ENCODE measurements at regions not wholly inside any gene's neighbourhood (a gene's known extent, or its start where the extent isn't known, plus 50 kb on each side); places are given as distances from the start of the nearest gene placed in this dataset.
"Not testable (repeated sequence)": the region's sequence is repeated elsewhere in the genome, so short reads cannot be mapped to it uniquely, and the experiment has no call there.

DNA sequence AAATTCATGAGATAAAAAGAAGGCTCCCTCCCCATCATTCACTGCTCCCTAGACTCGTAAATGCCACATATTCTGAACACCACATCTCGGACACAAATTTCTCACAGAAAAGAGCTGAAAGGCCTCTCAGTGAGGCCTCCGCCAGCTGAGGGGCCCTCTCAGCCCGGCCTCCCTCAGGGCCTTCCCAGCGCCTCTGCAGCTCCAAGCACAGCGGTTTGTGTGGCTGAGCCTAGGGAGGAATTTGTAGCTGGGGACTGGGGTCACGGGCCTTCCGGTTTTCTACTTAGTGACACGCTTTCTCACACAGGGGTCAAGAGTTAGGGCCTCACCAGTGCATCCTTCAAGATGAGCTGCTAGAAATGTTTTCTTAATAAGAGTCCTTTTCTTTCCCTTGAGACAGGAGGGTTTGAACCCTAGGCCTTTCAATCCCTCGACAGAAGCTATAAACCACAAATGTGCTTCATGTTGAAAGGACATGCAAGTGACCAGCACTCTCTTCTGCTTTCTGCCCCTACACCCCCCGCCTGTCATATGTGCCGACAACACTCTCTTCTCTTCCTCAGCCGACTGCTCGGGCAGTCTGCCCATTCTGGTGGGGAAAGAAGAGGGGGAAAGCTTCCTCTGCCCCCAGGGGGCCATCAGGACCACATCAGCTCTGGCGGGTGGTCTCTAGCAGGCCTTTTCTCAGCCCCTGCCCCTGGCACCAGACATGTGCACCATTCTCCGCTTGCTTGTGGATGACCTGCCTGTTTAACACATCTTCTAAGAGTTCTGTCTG is 104.9 kb downstream of the CHIC2 start:
- Histone ChIP-seq H3K36me3 (ENCODE audit: control insufficient read depth in 2 of 2, insufficient read depth in 2 of 2, low read length in 1 of 2) (no peaks in the 10 kb centered on the region), H3K4me1 (ENCODE audit: control insufficient read depth in 2 of 2, insufficient read depth in 2 of 2, low read length in 2 of 2) (no peaks in the 10 kb centered on the region), H3K27ac (ENCODE audit: low read depth in 1 of 2, low read length in 1 of 2) (no peak overlapping the region), H3K4me3 (ENCODE audit: low read length in 2 of 2) (no peak overlapping the region), H3K27me3 (ENCODE audit: control insufficient read depth in 2 of 2, insufficient read depth in 1 of 2, low read length in 1 of 2) (no peaks in the 10 kb centered on the region), H3K9me3 (ENCODE audit: control insufficient read depth in 2 of 2, insufficient read depth in 1 of 2, low read length in 1 of 2) (no peaks in the 10 kb centered on the region)
- WGBS, result 97% methylated on average over 16 of the region's 16 CpGs
- no peak for DNase-seq (ENCODE audit: low read depth in 6 of 9, low spot score in 9 of 9)

DNA sequence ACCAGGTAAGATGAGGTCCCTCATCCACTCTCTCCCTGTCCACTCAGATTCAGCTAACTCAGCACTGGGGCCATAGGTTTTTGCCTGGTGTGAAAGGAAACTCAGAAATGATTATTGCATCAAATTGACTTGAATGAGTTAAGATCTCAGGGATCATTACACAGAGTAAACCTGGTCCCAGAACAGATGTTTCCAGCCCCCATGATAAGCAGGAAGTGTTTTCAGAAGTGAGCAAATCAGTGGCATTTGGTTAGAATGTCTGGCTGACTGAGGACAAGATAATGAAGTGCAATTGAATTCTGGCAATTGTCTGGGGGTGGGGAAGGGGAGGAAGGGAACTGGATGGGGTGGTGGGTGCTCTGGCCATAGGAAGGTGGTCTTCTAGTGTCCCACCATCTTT is 108.0 kb downstream of the CHIC2 start:
- Histone ChIP-seq H3K4me3 (ENCODE audit: low read length in 2 of 2) (no peak overlapping the region), H3K27ac (ENCODE audit: low read depth in 1 of 2, low read length in 1 of 2) (no peak overlapping the region), H3K36me3 (ENCODE audit: control insufficient read depth in 2 of 2, insufficient read depth in 2 of 2, low read length in 1 of 2) (no peaks in the 10 kb centered on the region), H3K4me1 (ENCODE audit: control insufficient read depth in 2 of 2, insufficient read depth in 2 of 2, low read length in 2 of 2) (no peaks in the 10 kb centered on the region), H3K27me3 (ENCODE audit: control insufficient read depth in 2 of 2, insufficient read depth in 1 of 2, low read length in 1 of 2) (no peaks in the 10 kb centered on the region), H3K9me3 (ENCODE audit: control insufficient read depth in 2 of 2, insufficient read depth in 1 of 2, low read length in 1 of 2) (no peaks in the 10 kb centered on the region)
- DNase-seq (ENCODE audit: low read depth in 6 of 9, low spot score in 9 of 9), result no peak

- 95% methylated on average over 5 of the region's 5 CpGs for WGBS
- H3K4me1 ChIP-seq (ENCODE audit: control insufficient read depth in 2 of 2, insufficient read depth in 2 of 2, low read length in 2 of 2), result no peaks in the 10 kb centered on the region
Measured at GRCh38 chr4:53956053-53956452, 108.4 kb downstream of the CHIC2 start.

GRCh38 chr4:53951414-53951813 is 113.0 kb downstream of the CHIC2 start:
- H3K27me3 ChIP-seq (ENCODE audit: control insufficient read depth in 2 of 2, insufficient read depth in 1 of 2, low read length in 1 of 2), result no peaks in the 10 kb centered on the region
- H3K4me1 ChIP-seq (ENCODE audit: control insufficient read depth in 2 of 2, insufficient read depth in 2 of 2, low read length in 2 of 2), result no peaks in the 10 kb centered on the region
- H3K4me3 ChIP-seq (ENCODE audit: low read length in 2 of 2), result no peak overlapping the region
- H3K36me3 ChIP-seq (ENCODE audit: control insufficient read depth in 2 of 2, insufficient read depth in 2 of 2, low read length in 1 of 2), result no peaks in the 10 kb centered on the region
- WGBS, result 96% methylated on average over 4 of the region's 4 CpGs
- H3K27ac ChIP-seq (ENCODE audit: low read depth in 1 of 2, low read length in 1 of 2), result no peak overlapping the region
- H3K9me3 ChIP-seq (ENCODE audit: control insufficient read depth in 2 of 2, insufficient read depth in 1 of 2, low read length in 1 of 2), result no peaks in the 10 kb centered on the region
- no peak for DNase-seq (ENCODE audit: low read depth in 6 of 9, low spot score in 9 of 9)

More at GRCh38 chr4:53956053-53956452, 108.4 kb downstream of the CHIC2 start:
- DNase-seq (ENCODE audit: low read depth in 6 of 9, low spot score in 9 of 9), result no peak
- no peaks in the 10 kb centered on the region for H3K27me3 ChIP-seq (ENCODE audit: control insufficient read depth in 2 of 2, insufficient read depth in 1 of 2, low read length in 1 of 2)
- no peaks in the 10 kb centered on the region for H3K9me3 ChIP-seq (ENCODE audit: control insufficient read depth in 2 of 2, insufficient read depth in 1 of 2, low read length in 1 of 2)
- no peak overlapping the region for H3K27ac ChIP-seq (ENCODE audit: low read depth in 1 of 2, low read length in 1 of 2)
- no peaks in the 10 kb centered on the region for H3K36me3 ChIP-seq (ENCODE audit: control insufficient read depth in 2 of 2, insufficient read depth in 2 of 2, low read length in 1 of 2)
- no peak overlapping the region for H3K4me3 ChIP-seq (ENCODE audit: low read length in 2 of 2)

- WGBS, result 94% methylated on average over 2 of the region's 2 CpGs
- H3K27ac ChIP-seq (ENCODE audit: low read depth in 1 of 2, low read length in 1 of 2), result no peak overlapping the region
- no peak overlapping the region for H3K4me3 ChIP-seq (ENCODE audit: low read length in 2 of 2)
- H3K9me3 ChIP-seq (ENCODE audit: control insufficient read depth in 2 of 2, insufficient read depth in 1 of 2, low read length in 1 of 2), result no peaks in the 10 kb centered on the region
- H3K27me3 ChIP-seq (ENCODE audit: control insufficient read depth in 2 of 2, insufficient read depth in 1 of 2, low read length in 1 of 2), result no peaks in the 10 kb centered on the region
- H3K4me1 ChIP-seq (ENCODE audit: control insufficient read depth in 2 of 2, insufficient read depth in 2 of 2, low read length in 2 of 2), result no peaks in the 10 kb centered on the region
- no peaks in the 10 kb centered on the region for H3K36me3 ChIP-seq (ENCODE audit: control insufficient read depth in 2 of 2, insufficient read depth in 2 of 2, low read length in 1 of 2)
- DNase-seq (ENCODE audit: low read depth in 6 of 9, low spot score in 9 of 9), result no peak
Measured at GRCh38 chr4:53943345-53944085, 120.9 kb downstream of the CHIC2 start.

GRCh38 chr4:53942712-53943111 is 121.7 kb downstream of the CHIC2 start:
- no peak for DNase-seq (ENCODE audit: low read depth in 6 of 9, low spot score in 9 of 9)
- H3K27ac ChIP-seq (ENCODE audit: low read depth in 1 of 2, low read length in 1 of 2), result no peak overlapping the region
- WGBS, result 88% methylated on average over 3 of the region's 3 CpGs
- H3K36me3 ChIP-seq (ENCODE audit: control insufficient read depth in 2 of 2, insufficient read depth in 2 of 2, low read length in 1 of 2), result no peaks in the 10 kb centered on the region
- H3K9me3 ChIP-seq (ENCODE audit: control insufficient read depth in 2 of 2, insufficient read depth in 1 of 2, low read length in 1 of 2), result no peaks in the 10 kb centered on the region
- H3K4me3 ChIP-seq (ENCODE audit: low read length in 2 of 2), result no peak overlapping the region
- no peaks in the 10 kb centered on the region for H3K27me3 ChIP-seq (ENCODE audit: control insufficient read depth in 2 of 2, insufficient read depth in 1 of 2, low read length in 1 of 2)
- no peaks in the 10 kb centered on the region for H3K4me1 ChIP-seq (ENCODE audit: control insufficient read depth in 2 of 2, insufficient read depth in 2 of 2, low read length in 2 of 2)

DNA sequence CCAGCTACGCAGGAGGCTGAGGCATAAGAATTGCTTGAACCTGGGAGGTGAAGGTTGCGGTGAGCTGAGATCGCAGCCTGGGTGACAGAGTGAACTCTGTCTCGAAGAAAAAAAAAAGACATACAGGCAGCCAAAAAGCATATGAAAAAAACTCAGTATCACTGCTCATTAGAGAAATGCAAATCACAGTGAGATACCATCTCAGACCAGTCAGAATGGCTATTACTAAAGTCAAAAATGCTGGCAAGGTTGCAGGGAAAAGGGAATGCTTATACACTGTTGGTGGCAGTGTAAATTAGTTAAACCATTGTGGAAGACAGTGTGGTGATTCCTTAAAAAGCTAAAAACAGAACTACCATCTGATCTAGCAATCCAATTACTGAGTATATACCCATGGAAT is 123.1 kb downstream of the CHIC2 start:
- Histone ChIP-seq H3K9me3 (ENCODE audit: control insufficient read depth in 2 of 2, insufficient read depth in 1 of 2, low read length in 1 of 2) (no peaks in the 10 kb centered on the region), H3K4me3 (ENCODE audit: low read length in 2 of 2) (no peak overlapping the region), H3K27me3 (ENCODE audit: control insufficient read depth in 2 of 2, insufficient read depth in 1 of 2, low read length in 1 of 2) (no peaks in the 10 kb centered on the region), H3K27ac (ENCODE audit: low read depth in 1 of 2, low read length in 1 of 2) (no peak overlapping the region), H3K4me1 (ENCODE audit: control insufficient read depth in 2 of 2, insufficient read depth in 2 of 2, low read length in 2 of 2) (no peaks in the 10 kb centered on the region), H3K36me3 (ENCODE audit: control insufficient read depth in 2 of 2, insufficient read depth in 2 of 2, low read length in 1 of 2) (no peaks in the 10 kb centered on the region)
- no peak for DNase-seq (ENCODE audit: low read depth in 6 of 9, low spot score in 9 of 9)
- 97% methylated on average over 4 of the region's 4 CpGs for WGBS

- 99% methylated on average over 3 of the region's 3 CpGs for WGBS
- not testable (repeated sequence) for DNase-seq (ENCODE audit: low read depth in 6 of 9, low spot score in 9 of 9)
Measured at GRCh38 chr4:53939892-53940291, 124.5 kb downstream of the CHIC2 start.

DNA sequence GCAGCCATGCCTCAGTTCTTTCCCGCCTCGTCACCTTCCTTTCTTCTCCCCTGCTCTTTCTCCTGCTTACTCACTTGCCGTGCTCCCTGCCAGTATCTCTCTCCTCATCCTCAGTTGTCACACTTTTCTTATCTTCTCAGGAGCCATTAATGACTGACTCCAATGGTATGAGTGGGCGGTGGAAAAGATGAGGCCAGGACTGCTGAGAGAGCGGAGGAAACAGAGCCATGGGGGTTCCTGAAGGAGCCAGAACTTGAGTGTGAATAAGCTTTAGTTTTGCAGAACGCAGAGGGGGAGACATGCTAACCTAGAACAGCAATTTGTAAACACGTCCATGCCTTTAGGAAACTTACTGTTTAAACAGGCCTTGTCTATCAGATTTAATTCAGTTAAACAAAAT is 126.5 kb downstream of the CHIC2 start:
- Histone ChIP-seq H3K9me3 (ENCODE audit: control insufficient read depth in 2 of 2, insufficient read depth in 1 of 2, low read length in 1 of 2) (no peaks in the 10 kb centered on the region), H3K36me3 (ENCODE audit: control insufficient read depth in 2 of 2, insufficient read depth in 2 of 2, low read length in 1 of 2) (no peaks in the 10 kb centered on the region), H3K4me1 (ENCODE audit: control insufficient read depth in 2 of 2, insufficient read depth in 2 of 2, low read length in 2 of 2) (no peaks in the 10 kb centered on the region), H3K4me3 (ENCODE audit: low read length in 2 of 2) (no peak overlapping the region), H3K27ac (ENCODE audit: low read depth in 1 of 2, low read length in 1 of 2) (no peak overlapping the region), H3K27me3 (ENCODE audit: control insufficient read depth in 2 of 2, insufficient read depth in 1 of 2, low read length in 1 of 2) (no peaks in the 10 kb centered on the region)
- no peak for DNase-seq (ENCODE audit: low read depth in 6 of 9, low spot score in 9 of 9)
- 95% methylated on average over 7 of the region's 7 CpGs for WGBS

More at GRCh38 chr4:53939892-53940291, 124.5 kb downstream of the CHIC2 start:
- not testable (repeated sequence) for H3K4me3 ChIP-seq (ENCODE audit: low read length in 2 of 2); H3K4me1 ChIP-seq (ENCODE audit: control insufficient read depth in 2 of 2, insufficient read depth in 2 of 2, low read length in 2 of 2); H3K36me3 ChIP-seq (ENCODE audit: control insufficient read depth in 2 of 2, insufficient read depth in 2 of 2, low read length in 1 of 2); H3K27ac ChIP-seq (ENCODE audit: low read depth in 1 of 2, low read length in 1 of 2); H3K9me3 ChIP-seq (ENCODE audit: control insufficient read depth in 2 of 2, insufficient read depth in 1 of 2, low read length in 1 of 2); H3K27me3 ChIP-seq (ENCODE audit: control insufficient read depth in 2 of 2, insufficient read depth in 1 of 2, low read length in 1 of 2)
